HG03139 (cell line): ENCODE measurements at regions not wholly inside any gene's neighbourhood (a gene's known extent, or its start where the extent isn't known, plus 50 kb on each side); places are given as distances from the start of the nearest gene placed in this dataset.
"Not testable (repeated sequence)": the region's sequence is repeated elsewhere in the genome, so short reads cannot be mapped to it uniquely, and the experiment has no call there.

Source experiments
- ATAC-seq: cut with Tn5 transposase; IDR thresholded peaks from one replicate; pipeline ENCODE4 v1.9.1; 2021; ENCODE audit not compliant: unreplicated experiment

- ATAC-seq, result no peak
Measured at GRCh38 chr22:47616396-47617020, 854.1 kb downstream of the TBC1D22A start.

GRCh38 chr22:47615051-47615450 is 852.6 kb downstream of the TBC1D22A start:
- no peak for ATAC-seq

GRCh38 chr22:47613606-47614350 is 851.3 kb downstream of the TBC1D22A start:
- no peak for ATAC-seq

GRCh38 chr22:47613181-47613580 is 850.7 kb downstream of the TBC1D22A start:
- not testable (repeated sequence) for ATAC-seq

GRCh38 chr22:47612311-47612910 is 850.0 kb downstream of the TBC1D22A start:
- ATAC-seq, result no peak

- ATAC-seq, result no peak
Measured at GRCh38 chr22:47610764-47611163, 848.3 kb downstream of the TBC1D22A start.

- no peak for ATAC-seq
Measured at GRCh38 chr22:47610281-47610680, 847.8 kb downstream of the TBC1D22A start.

GRCh38 chr22:47609653-47610052 is 847.2 kb downstream of the TBC1D22A start:
- no peak for ATAC-seq

- ATAC-seq, result no peak
Measured at GRCh38 chr22:47608421-47608820, 846.0 kb downstream of the TBC1D22A start.

GRCh38 chr22:47607486-47607885 is 845.0 kb downstream of the TBC1D22A start:
- no peak for ATAC-seq

- ATAC-seq, result no peak
Measured at GRCh38 chr22:47606426-47606825, 844.0 kb downstream of the TBC1D22A start.

GRCh38 chr22:47605886-47606285 is 843.4 kb downstream of the TBC1D22A start:
- ATAC-seq, result no peak

- ATAC-seq, result no peak
Measured at GRCh38 chr22:47605441-47605840, 843.0 kb downstream of the TBC1D22A start.

GRCh38 chr22:47604563-47604962 is 842.1 kb downstream of the TBC1D22A start:
- ATAC-seq, result no peak

GRCh38 chr22:47602732-47603131 is 840.3 kb downstream of the TBC1D22A start:
- no peak for ATAC-seq

GRCh38 chr22:47601666-47602065 is 839.2 kb downstream of the TBC1D22A start:
- ATAC-seq, result no peak

- no peak for ATAC-seq
Measured at GRCh38 chr22:47600791-47601625, 838.6 kb downstream of the TBC1D22A start.

GRCh38 chr22:47600281-47600680 is 837.8 kb downstream of the TBC1D22A start:
- ATAC-seq, result no peak

- ATAC-seq, result no peak
Measured at GRCh38 chr22:47599753-47600152, 837.3 kb downstream of the TBC1D22A start.

- ATAC-seq, result no peak
Measured at GRCh38 chr22:47598864-47599263, 836.4 kb downstream of the TBC1D22A start.

- ATAC-seq, result no peak
Measured at GRCh38 chr22:47597041-47597440, 834.6 kb downstream of the TBC1D22A start.
